Astrocyte of the cerebellum (primary cell): ENCODE measurements at regions not wholly inside any gene's neighbourhood (a gene's known extent, or its start where the extent isn't known, plus 50 kb on each side); places are given as distances from the start of the nearest gene placed in this dataset.

Experiments
- DNase-seq: peaks from one replicate; pipeline ENCODE4 v3.0.0-alpha.2; 2011; ENCODE audit warnings: low read depth
- H3K4me3 ChIP-seq: 2 replicates; pipeline ENCODE4 v1.5.1; 2011; ENCODE audit warnings: mild to moderate bottlenecking, low read depth, low read length, moderate library complexity
- in situ Hi-C: cut with HindIII; loops from 2 replicates; pipeline ENCODE4 v1.10.0; 2017; ENCODE audit warnings: low sequenced_read_pairs
- TF ChIP-seq, protein P1 (sequence below): IDR thresholded peaks from 2 replicates; pipeline ENCODE4 v1.5.1; 2012; ENCODE audit warnings: low read length, low read depth, moderate library complexity, mild to moderate bottlenecking; ENCODE audit errors: missing control alignments

- TF ChIP-seq, protein P1, sequence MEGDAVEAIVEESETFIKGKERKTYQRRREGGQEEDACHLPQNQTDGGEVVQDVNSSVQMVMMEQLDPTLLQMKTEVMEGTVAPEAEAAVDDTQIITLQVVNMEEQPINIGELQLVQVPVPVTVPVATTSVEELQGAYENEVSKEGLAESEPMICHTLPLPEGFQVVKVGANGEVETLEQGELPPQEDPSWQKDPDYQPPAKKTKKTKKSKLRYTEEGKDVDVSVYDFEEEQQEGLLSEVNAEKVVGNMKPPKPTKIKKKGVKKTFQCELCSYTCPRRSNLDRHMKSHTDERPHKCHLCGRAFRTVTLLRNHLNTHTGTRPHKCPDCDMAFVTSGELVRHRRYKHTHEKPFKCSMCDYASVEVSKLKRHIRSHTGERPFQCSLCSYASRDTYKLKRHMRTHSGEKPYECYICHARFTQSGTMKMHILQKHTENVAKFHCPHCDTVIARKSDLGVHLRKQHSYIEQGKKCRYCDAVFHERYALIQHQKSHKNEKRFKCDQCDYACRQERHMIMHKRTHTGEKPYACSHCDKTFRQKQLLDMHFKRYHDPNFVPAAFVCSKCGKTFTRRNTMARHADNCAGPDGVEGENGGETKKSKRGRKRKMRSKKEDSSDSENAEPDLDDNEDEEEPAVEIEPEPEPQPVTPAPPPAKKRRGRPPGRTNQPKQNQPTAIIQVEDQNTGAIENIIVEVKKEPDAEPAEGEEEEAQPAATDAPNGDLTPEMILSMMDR, result no peak
- peak overlapping the region; percentile 20 for H3K4me3 ChIP-seq
- no peak for DNase-seq
- in situ Hi-C loops, result no loop called here
Observed at GRCh38 chr1:81238129-81238528, 562.6 kb upstream of the ADGRL2 start.

DNA sequence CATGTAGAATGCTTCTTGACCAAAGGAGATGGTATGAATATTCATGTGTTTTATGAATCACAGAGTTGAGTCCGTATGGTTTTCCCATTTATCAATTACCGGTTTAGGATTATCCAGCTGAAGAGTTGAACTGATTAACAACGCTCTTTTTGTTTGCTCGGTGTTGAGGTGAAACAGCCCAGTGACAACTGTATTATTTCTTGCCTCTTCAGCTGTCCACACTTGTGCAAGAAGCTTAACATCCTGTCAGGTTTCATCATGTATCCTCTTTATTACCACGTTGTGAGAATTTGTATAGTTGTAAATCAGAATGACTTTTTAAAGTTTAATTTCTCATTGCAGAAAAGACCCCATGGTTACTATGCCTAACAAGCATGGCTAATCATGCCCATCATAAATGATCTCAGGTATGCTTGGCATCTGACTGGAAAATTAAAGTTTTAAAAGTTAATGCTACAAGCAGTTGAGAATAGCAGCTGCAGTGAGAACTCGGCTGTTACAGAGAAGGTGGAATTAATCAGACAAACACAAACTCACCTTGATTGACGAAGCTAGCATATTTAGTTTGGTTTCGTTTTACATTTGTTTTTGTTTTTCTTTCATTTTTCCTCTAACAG is 563.2 kb upstream of the ADGRL2 start:
- TF ChIP-seq, protein P1, result no peak
- in situ Hi-C loops, result no loop called here
- peak overlapping the region; percentile 20 for H3K4me3 ChIP-seq
- DNase-seq, result no peak

DNA sequence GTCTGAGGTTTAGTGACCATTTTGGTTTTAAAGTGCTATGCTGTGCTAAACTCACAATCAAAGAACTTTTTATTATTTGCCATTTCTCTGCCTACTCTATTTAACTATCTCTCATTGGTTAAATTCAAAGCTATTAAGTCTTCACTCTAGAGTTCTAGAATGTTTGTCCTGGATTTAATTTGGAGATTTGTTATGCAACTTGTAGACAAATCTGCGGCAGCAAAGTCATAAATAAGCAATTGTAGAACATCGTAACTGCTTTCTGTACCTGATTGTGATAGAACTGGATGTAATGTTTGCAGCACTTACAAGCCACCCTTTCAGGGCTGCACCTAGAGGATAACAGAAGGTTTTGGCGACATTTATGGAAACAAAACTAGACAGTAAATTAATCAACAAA is 566.5 kb upstream of the ADGRL2 start:
- DNase-seq, result no peak
- TF ChIP-seq, protein P1, result no peak
- no peak overlapping the region for H3K4me3 ChIP-seq
- in situ Hi-C loops, result no loop called here

- in situ Hi-C loops, result no loop called here
- TF ChIP-seq, protein P1, result no peak
- no peak for DNase-seq
- H3K4me3 ChIP-seq, result no peak overlapping the region
Observed at GRCh38 chr1:81233591-81233990, 567.1 kb upstream of the ADGRL2 start.

DNA sequence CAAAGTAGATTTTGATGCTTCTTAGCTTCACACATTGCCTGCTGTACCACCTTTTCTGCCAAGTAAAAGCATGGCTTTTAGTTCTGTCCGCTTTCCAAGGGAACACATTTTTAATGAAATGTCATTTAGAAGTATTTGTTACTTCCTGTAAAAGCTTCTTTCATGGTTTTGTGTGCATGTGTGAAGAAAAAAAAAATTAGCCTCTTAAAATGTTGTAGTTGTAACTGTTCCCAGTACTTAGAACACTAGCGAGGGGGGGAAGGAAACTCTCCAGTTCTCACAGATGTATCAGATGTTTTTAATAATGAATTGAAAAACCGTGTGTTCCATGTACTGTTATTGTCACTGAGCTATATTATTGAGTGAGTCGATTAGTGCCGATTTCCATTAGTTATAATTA is 568.3 kb upstream of the ADGRL2 start:
- in situ Hi-C loops, result no loop called here
- H3K4me3 ChIP-seq, result no peak overlapping the region
- DNase-seq, result no peak
- TF ChIP-seq, protein P1, result no peak

DNA sequence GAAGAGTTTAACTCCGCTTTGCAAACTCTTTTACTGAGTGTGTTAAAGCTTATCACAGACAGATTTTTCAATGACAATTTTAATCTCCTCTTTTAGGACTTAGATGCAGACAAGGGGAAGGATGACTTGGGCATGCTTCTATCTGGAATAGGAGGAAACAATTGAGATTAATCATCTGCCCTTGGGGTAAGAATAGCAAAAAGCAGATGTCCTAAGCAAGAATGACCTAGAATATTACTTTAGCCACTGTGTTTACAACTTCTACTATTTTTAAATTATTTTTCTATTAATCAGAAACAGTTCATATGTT is 569.0 kb upstream of the ADGRL2 start:
- TF ChIP-seq, protein P1, result no peak
- in situ Hi-C loops, result no loop called here
- H3K4me3 ChIP-seq, result no peak overlapping the region
- DNase-seq, result no peak

GRCh38 chr1:81230983-81231728 is 569.6 kb upstream of the ADGRL2 start:
- in situ Hi-C loops, result no loop called here
- DNase-seq, result no peak
- TF ChIP-seq, protein P1, result no peak
- no peak overlapping the region for H3K4me3 ChIP-seq
